GM23248 (cell line): ENCODE measurements at regions not wholly inside any gene's neighbourhood (a gene's known extent, or its start where the extent isn't known, plus 50 kb on each side); places are given as distances from the start of the nearest gene placed in this dataset.

Experiments used
- DNase-seq: peaks from one replicate; pipeline ENCODE4 v3.0.0-alpha.2; 2015
- H2AFZ ChIP-seq: fragments of 200-600 bp; sonication (generic); 2 replicates; pipeline ENCODE4 v1.6.1; 2016; ENCODE audit warnings: antibody characterized with exemption
- H3F3A ChIP-seq: fragments of 200-600 bp; sonication (generic); 2 replicates; pipeline ENCODE4 v1.6.1; 2016; ENCODE audit warnings: mild to moderate bottlenecking, antibody characterized with exemption, mixed run types; ENCODE audit not compliant: insufficient read depth
- H3K27ac ChIP-seq: fragments of 200-600 bp; sonication (generic); 2 replicates; pipeline ENCODE4 v1.5.1; 2016; ENCODE audit warnings: mild to moderate bottlenecking
- H3K27me3 ChIP-seq: fragments of 200-600 bp; sonication (generic); replicated peaks from 2 replicates; pipeline ENCODE4 v1.6.1; 2016; ENCODE audit warnings: mild to moderate bottlenecking; ENCODE audit not compliant: insufficient read depth
- H3K36me3 ChIP-seq: fragments of 200-600 bp; sonication (generic); 2 replicates; pipeline ENCODE4 v1.6.1; 2016; ENCODE audit warnings: low read depth, mild to moderate bottlenecking
- H3K4me1 ChIP-seq: fragments of 200-600 bp; sonication (generic); 2 replicates; pipeline ENCODE4 v1.6.1; 2016; ENCODE audit warnings: mild to moderate bottlenecking; ENCODE audit not compliant: insufficient read depth
- H3K4me2 ChIP-seq: fragments of 200-600 bp; sonication (generic); one replicate; pipeline ENCODE4 v1.6.1; 2016; ENCODE audit warnings: mild to moderate bottlenecking; ENCODE audit not compliant: unreplicated experiment
- H3K4me3 ChIP-seq: fragments of 200-600 bp; sonication (generic); 2 replicates; pipeline ENCODE4 v1.5.1; 2016; ENCODE audit warnings: mild to moderate bottlenecking
- H3K79me2 ChIP-seq: fragments of 200-600 bp; sonication (generic); 2 replicates; pipeline ENCODE4 v1.6.1; 2016; ENCODE audit warnings: mild to moderate bottlenecking; ENCODE audit not compliant: insufficient read depth
- H3K9ac ChIP-seq: fragments of 200-600 bp; sonication (generic); 2 replicates; pipeline ENCODE4 v1.6.1; 2016; ENCODE audit warnings: mild to moderate bottlenecking
- H3K9me2 ChIP-seq: fragments of 200-600 bp; sonication (generic); 2 replicates; pipeline ENCODE4 v1.6.1; 2016; ENCODE audit warnings: mixed run types, mild to moderate bottlenecking, moderate library complexity; ENCODE audit not compliant: insufficient read depth
- H3K9me3 ChIP-seq: fragments of 200-600 bp; sonication (generic); one replicate; pipeline ENCODE4 v1.6.1; 2017; ENCODE audit warnings: low read depth
- H4K20me1 ChIP-seq: fragments of 200-600 bp; sonication (generic); 2 replicates; pipeline ENCODE4 v1.6.0; 2016; ENCODE audit not compliant: insufficient read depth
- EZH2 ChIP-seq: fragments of 200-600 bp; sonication (generic); IDR thresholded peaks from 2 replicates; pipeline ENCODE4 v1.6.1; 2018; ENCODE audit warnings: antibody characterized with exemption, mild to moderate bottlenecking; ENCODE audit not compliant: insufficient read depth, poor library complexity, severe bottlenecking
- EZH2phosphoT487 ChIP-seq: fragments of 200-600 bp; sonication (generic); IDR thresholded peaks from 2 replicates; pipeline ENCODE4 v1.6.1; 2018; ENCODE audit warnings: antibody characterized with exemption, moderate library complexity, mild to moderate bottlenecking, low read depth; ENCODE audit not compliant: insufficient read depth
- WGBS, 2 experiments: methylation state at CpG; one replicate each; pipeline ENCODE4 v1.1.6; 2015 to 2017; ENCODE audit warnings: low lambda C conversion rate in 2 of 2, low coverage in 1 of 2; ENCODE audit errors: missing lambda C conversion rate in 2 of 2; 5-methylcytosine and 5-hydroxymethylcytosine counted together
- in situ Hi-C: fragments of 300-500 bp; cut with MboI; formaldehyde crosslinking; loops from 2 replicates; pipeline ENCODE4 v1.15.0; 2020

GRCh38 chr21:14693997-14694396 is 147.9 kb upstream of the SAMSN1 start:
- Histone ChIP-seq H3F3A (no peaks in the 10 kb centered on the region), H2AFZ (no peak overlapping the region), H3K9ac (no peak overlapping the region), H3K9me3 (no peaks in the 10 kb centered on the region), H3K27ac (no peak overlapping the region), H3K4me1 (no peaks in the 10 kb centered on the region), H3K9me2 (no peaks in the 10 kb centered on the region), H3K27me3 (no peaks in the 10 kb centered on the region; the same call in 1 of the 2 replicates), H3K79me2 (no peaks in the 10 kb centered on the region), H3K4me3 (no peak overlapping the region), H3K36me3 (no peaks in the 10 kb centered on the region), H4K20me1 (no peaks in the 10 kb centered on the region), H3K4me2 (no peak overlapping the region)
- TF ChIP-seq EZH2phosphoT487 (no peak), EZH2 (no peak)
- 36 to 47% methylated on average over 3 of the region's 3 CpGs for WGBS, 2 experiments
- DNase-seq = no peak
- in situ Hi-C loops = no loop called here

- Histone ChIP-seq H3K79me2 (no peaks in the 10 kb centered on the region), H3F3A (no peaks in the 10 kb centered on the region), H3K4me2 (no peak overlapping the region), H3K27ac (no peak overlapping the region), H3K9ac (no peak overlapping the region), H4K20me1 (no peaks in the 10 kb centered on the region), H3K9me2 (no peaks in the 10 kb centered on the region), H3K27me3 (no peaks in the 10 kb centered on the region; the same call in 1 of the 2 replicates), H3K4me3 (no peak overlapping the region), H3K36me3 (no peaks in the 10 kb centered on the region), H2AFZ (no peak overlapping the region), H3K9me3 (no peaks in the 10 kb centered on the region), H3K4me1 (no peaks in the 10 kb centered on the region)
- no peak for TF ChIP-seq EZH2
- TF ChIP-seq EZH2phosphoT487 = no peak
- DNase-seq = no peak
- WGBS, 2 experiments = 29 to 30% methylated on average over 5 of the region's 5 CpGs
- in situ Hi-C loops = no loop called here
Measured at GRCh38 chr21:14691914-14692313, 145.8 kb upstream of the SAMSN1 start.

- no peaks in the 10 kb centered on the region for H3K4me1 ChIP-seq
- no peak overlapping the region for H3K4me2 ChIP-seq
- no peak overlapping the region for H2AFZ ChIP-seq
- H3K9me2 ChIP-seq = no peaks in the 10 kb centered on the region
- no peak overlapping the region for H3K9ac ChIP-seq
- TF ChIP-seq EZH2 = no peak
- DNase-seq = peak; percentile 2
- 34% methylated on average over 2 of the region's 2 CpGs for WGBS, 2 experiments
- H3K79me2 ChIP-seq = no peaks in the 10 kb centered on the region
- H3F3A ChIP-seq = no peaks in the 10 kb centered on the region
- H4K20me1 ChIP-seq = no peaks in the 10 kb centered on the region
- H3K27ac ChIP-seq = no peak overlapping the region
- no peaks in the 10 kb centered on the region for H3K36me3 ChIP-seq
- in situ Hi-C loops = no loop called here
- no peaks in the 10 kb centered on the region; the same call in 1 of the 2 replicates for H3K27me3 ChIP-seq
- H3K4me3 ChIP-seq = no peak overlapping the region
- no peaks in the 10 kb centered on the region for H3K9me3 ChIP-seq
Measured at GRCh38 chr21:14690886-14691285, 144.8 kb upstream of the SAMSN1 start.

GRCh38 chr21:14688936-14689335 is 142.8 kb upstream of the SAMSN1 start:
- Histone ChIP-seq H3K4me1 (no peaks in the 10 kb centered on the region), H3K79me2 (no peaks in the 10 kb centered on the region), H3K36me3 (no peaks in the 10 kb centered on the region), H3K4me3 (no peak overlapping the region), H3K9me2 (no peaks in the 10 kb centered on the region), H3K9me3 (no peaks in the 10 kb centered on the region), H4K20me1 (no peaks in the 10 kb centered on the region), H2AFZ (no peak overlapping the region), H3K9ac (no peak overlapping the region), H3F3A (no peaks in the 10 kb centered on the region), H3K27me3 (no peaks in the 10 kb centered on the region; the same call in 1 of the 2 replicates), H3K4me2 (no peak overlapping the region), H3K27ac (no peak overlapping the region)
- 52 to 53% methylated on average over 3 of the region's 3 CpGs for WGBS, 2 experiments
- in situ Hi-C loops = no loop called here
- no peak for DNase-seq
- no peak for TF ChIP-seq EZH2phosphoT487
- no peak for TF ChIP-seq EZH2

GRCh38 chr21:14688412-14688811 is 142.3 kb upstream of the SAMSN1 start:
- 39 to 46% methylated on average over 3 of the region's 3 CpGs for WGBS, 2 experiments
- Histone ChIP-seq H3K27ac (no peak overlapping the region), H3F3A (no peaks in the 10 kb centered on the region), H3K27me3 (no peaks in the 10 kb centered on the region; the same call in 1 of the 2 replicates), H2AFZ (no peak overlapping the region), H3K4me1 (no peaks in the 10 kb centered on the region), H3K79me2 (no peaks in the 10 kb centered on the region), H3K9me2 (no peaks in the 10 kb centered on the region), H3K4me2 (no peak overlapping the region), H3K36me3 (no peaks in the 10 kb centered on the region), H3K9ac (no peak overlapping the region), H3K4me3 (no peak overlapping the region), H4K20me1 (no peaks in the 10 kb centered on the region), H3K9me3 (no peaks in the 10 kb centered on the region)
- DNase-seq = no peak
- TF ChIP-seq EZH2 (no peak), EZH2phosphoT487 (no peak)
- in situ Hi-C loops = no loop called here
